ENCODE measurements at regions not wholly inside any gene's neighbourhood (a gene's known extent, or its start where the extent isn't known, plus 50 kb on each side); places are given as distances from the start of the nearest gene placed in this dataset.
"Not testable (repeated sequence)": the region's sequence is repeated elsewhere in the genome, so short reads cannot be mapped to it uniquely, and the experiment has no call there.

DNA sequence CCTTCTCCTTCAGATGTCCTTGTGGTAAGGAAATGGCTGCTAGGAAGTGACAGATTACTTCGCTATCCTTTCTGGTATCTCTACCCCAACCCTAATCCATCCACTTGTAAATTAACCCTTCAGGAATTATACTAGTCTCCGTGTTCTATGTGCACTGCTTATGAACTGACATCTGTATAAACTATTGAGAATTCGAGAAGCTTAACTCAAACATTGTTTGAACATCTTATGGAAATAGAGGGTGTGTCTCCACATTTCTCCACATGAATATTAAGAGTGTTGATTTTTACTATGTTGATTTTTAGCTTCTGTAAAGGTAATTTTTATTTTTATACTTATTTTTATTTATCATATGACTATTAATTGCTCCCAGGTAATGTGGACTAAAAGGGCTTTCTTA, 457.6 kb upstream of the ZNF337 start:
- no peaks in the 10 kb centered on the region for H3K79me2 ChIP-seq (ENCODE audit: low read length)
- H3K4me1 ChIP-seq (ENCODE audit: low read length): no peaks in the 10 kb centered on the region
- H3K9me3 ChIP-seq (ENCODE audit: insufficient read depth, low read length): no peaks in the 10 kb centered on the region
- H2AFZ ChIP-seq (ENCODE audit: low read depth, low read length): no peak overlapping the region
- H3K27me3 ChIP-seq (ENCODE audit: low read depth, low read length): no peaks in the 10 kb centered on the region
- H3K9ac ChIP-seq (ENCODE audit: low read length): no peak overlapping the region
- no peak overlapping the region for H3K27ac ChIP-seq (ENCODE audit: low read length)
- H3K36me3 ChIP-seq (replicated peaks; ENCODE audit: low read depth, low read length): no peaks in the 10 kb centered on the region
- H3K4me3 ChIP-seq (ENCODE audit: low read length): no peak overlapping the region
- H3K4me2 ChIP-seq (ENCODE audit: low read length): no peak overlapping the region
- no peaks in the 10 kb centered on the region for H4K20me1 ChIP-seq (ENCODE audit: insufficient read depth, low read length)
- TF ChIP-seq EZH2phosphoT487 (IDR thresholded peaks at IDR 0.05; ENCODE audit: low read depth): no peak
- TF ChIP-seq, protein P1, sequence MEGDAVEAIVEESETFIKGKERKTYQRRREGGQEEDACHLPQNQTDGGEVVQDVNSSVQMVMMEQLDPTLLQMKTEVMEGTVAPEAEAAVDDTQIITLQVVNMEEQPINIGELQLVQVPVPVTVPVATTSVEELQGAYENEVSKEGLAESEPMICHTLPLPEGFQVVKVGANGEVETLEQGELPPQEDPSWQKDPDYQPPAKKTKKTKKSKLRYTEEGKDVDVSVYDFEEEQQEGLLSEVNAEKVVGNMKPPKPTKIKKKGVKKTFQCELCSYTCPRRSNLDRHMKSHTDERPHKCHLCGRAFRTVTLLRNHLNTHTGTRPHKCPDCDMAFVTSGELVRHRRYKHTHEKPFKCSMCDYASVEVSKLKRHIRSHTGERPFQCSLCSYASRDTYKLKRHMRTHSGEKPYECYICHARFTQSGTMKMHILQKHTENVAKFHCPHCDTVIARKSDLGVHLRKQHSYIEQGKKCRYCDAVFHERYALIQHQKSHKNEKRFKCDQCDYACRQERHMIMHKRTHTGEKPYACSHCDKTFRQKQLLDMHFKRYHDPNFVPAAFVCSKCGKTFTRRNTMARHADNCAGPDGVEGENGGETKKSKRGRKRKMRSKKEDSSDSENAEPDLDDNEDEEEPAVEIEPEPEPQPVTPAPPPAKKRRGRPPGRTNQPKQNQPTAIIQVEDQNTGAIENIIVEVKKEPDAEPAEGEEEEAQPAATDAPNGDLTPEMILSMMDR (IDR thresholded peaks at IDR 0.05; ENCODE audit: low read depth, low read length): no peak

DNA sequence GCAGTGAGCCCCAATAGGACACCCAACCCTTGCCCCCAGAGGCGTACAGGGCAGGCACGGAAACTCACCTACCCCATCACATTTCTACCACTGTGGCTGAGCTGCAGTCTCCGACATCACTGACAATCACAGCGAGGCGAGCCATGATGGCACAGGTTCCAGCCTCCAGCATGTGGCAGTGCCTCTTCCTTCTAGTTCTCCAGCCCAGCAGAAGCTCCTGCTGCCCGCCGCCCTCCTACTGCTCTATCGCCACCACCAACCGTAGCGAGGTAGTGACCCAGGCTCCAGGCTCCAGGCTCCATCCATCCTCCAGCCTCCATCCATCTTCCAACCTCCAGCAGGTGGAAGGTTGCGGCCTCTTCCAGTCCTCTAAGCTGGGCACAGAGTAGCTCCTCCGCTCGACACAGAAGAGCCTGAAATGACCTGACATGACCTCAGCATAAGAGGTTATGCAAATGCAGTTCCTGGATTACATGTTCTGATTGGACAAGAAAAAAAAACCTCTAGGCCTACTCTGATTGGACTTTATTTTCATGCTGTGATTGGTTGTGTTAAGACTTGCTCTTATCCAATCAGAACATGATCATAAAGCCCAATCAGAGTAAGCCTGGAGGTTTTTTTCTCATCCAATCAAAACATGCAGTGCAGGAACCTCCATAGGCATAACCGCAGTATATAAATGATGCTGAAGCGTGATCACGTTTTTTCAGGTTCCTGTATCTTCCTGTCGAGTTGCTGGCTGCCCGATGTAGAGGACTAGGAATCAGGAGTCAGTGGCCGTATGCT, 438.9 kb upstream of the ZNF337 start:
- no peak for TF ChIP-seq EZH2phosphoT487 (IDR thresholded peaks at IDR 0.05; ENCODE audit: low read depth)
- TF ChIP-seq, protein P1 (IDR thresholded peaks at IDR 0.05; ENCODE audit: low read depth, low read length): no peak
- H3K4me2 ChIP-seq (ENCODE audit: low read length): no peak overlapping the region

DNA sequence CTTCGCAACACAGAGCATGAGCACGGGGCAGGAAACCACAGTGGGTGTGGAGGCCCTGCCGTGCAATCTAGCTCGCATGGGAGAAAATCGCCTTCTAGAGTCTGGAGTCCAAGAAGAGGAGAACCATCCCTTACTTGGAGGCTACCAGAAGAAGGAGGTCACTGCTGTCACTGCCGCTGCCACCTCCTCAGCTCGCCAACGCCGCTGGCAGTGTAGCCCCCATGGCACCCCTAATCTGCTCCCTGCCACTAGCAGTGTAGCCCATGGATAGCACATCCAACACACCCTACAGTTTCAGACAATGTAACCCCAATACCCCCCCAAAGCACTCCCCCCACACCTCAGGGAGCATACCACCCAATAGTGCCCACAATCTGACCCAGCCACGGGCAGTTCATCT, 438.0 kb upstream of the ZNF337 start:
- Histone ChIP-seq H2AFZ (ENCODE audit: low read depth, low read length) (no peak overlapping the region), H4K20me1 (ENCODE audit: insufficient read depth, low read length) (no peaks in the 10 kb centered on the region), H3K27ac (ENCODE audit: low read length) (no peak overlapping the region), H3K79me2 (ENCODE audit: low read length) (no peaks in the 10 kb centered on the region), H3K36me3 (replicated peaks; ENCODE audit: low read depth, low read length) (no peaks in the 10 kb centered on the region), H3K4me2 (ENCODE audit: low read length) (no peak overlapping the region), H3K9ac (ENCODE audit: low read length) (no peak overlapping the region), H3K4me1 (ENCODE audit: low read length) (no peaks in the 10 kb centered on the region), H3K9me3 (ENCODE audit: insufficient read depth, low read length) (no peaks in the 10 kb centered on the region), H3K27me3 (ENCODE audit: low read depth, low read length) (no peaks in the 10 kb centered on the region), H3K4me3 (ENCODE audit: low read length) (no peak overlapping the region)
- TF ChIP-seq, protein P1 (IDR thresholded peaks at IDR 0.05; ENCODE audit: low read depth, low read length): no peak
- no peak for TF ChIP-seq EZH2phosphoT487 (IDR thresholded peaks at IDR 0.05; ENCODE audit: low read depth)

More for the DNA sequence above, 438.9 kb upstream of the ZNF337 start:
- Histone ChIP-seq H2AFZ (ENCODE audit: low read depth, low read length) (no peak overlapping the region), H3K4me3 (ENCODE audit: low read length) (no peak overlapping the region), H3K27me3 (ENCODE audit: low read depth, low read length) (no peaks in the 10 kb centered on the region), H3K36me3 (replicated peaks; ENCODE audit: low read depth, low read length) (no peaks in the 10 kb centered on the region), H3K4me1 (ENCODE audit: low read length) (no peaks in the 10 kb centered on the region), H3K9me3 (ENCODE audit: insufficient read depth, low read length) (no peaks in the 10 kb centered on the region), H3K79me2 (ENCODE audit: low read length) (no peaks in the 10 kb centered on the region), H3K9ac (ENCODE audit: low read length) (no peak overlapping the region), H3K27ac (ENCODE audit: low read length) (no peak overlapping the region), H4K20me1 (ENCODE audit: insufficient read depth, low read length) (no peaks in the 10 kb centered on the region)

DNA sequence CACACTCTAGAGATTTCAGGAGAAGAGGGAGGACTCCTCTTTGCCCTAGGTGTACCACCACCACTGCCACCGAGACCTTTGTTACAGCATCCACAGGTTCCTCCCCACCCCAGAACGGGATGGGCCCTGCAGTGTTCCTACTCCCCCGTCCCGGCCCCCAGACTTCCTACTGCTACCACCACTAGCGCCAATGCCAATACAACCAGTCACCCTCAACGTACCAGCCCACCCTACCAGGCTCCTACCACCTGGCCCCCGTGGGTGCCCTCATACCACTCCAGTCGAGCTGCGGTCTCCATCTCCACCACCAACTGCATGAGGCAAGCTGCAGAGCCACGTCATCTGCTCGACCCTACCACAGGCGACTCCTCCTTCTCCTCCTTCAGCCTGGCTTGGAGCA, 437.1 kb upstream of the ZNF337 start:
- H3K9me3 ChIP-seq (ENCODE audit: insufficient read depth, low read length); H2AFZ ChIP-seq (ENCODE audit: low read depth, low read length); H3K27me3 ChIP-seq (ENCODE audit: low read depth, low read length); H3K36me3 ChIP-seq (replicated peaks; ENCODE audit: low read depth, low read length); H3K4me3 ChIP-seq (ENCODE audit: low read length); H3K27ac ChIP-seq (ENCODE audit: low read length); H3K79me2 ChIP-seq (ENCODE audit: low read length); H3K9ac ChIP-seq (ENCODE audit: low read length); H4K20me1 ChIP-seq (ENCODE audit: insufficient read depth, low read length); H3K4me2 ChIP-seq (ENCODE audit: low read length); H3K4me1 ChIP-seq (ENCODE audit: low read length): not testable (repeated sequence)

DNA sequence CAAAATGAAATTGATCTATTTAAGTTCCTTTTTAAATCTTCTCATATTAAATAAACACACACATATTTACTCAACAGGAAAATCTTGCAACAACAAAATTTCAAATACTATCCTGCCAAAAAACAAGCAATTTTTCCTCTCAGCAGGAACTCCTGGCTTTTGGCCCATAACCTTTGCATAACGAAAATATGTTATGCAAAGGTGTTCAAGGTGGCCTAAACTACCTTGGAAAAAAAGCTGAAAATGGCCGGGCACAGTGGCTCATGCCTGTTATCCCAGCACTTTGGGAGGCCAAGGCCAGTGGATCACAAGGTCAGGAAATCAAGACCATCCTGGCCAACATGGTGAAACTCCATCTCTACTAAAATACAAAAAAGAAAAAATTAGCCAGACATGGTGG, 424.3 kb upstream of the ZNF337 start:
- not testable (repeated sequence) for H4K20me1 ChIP-seq (ENCODE audit: insufficient read depth, low read length); H3K79me2 ChIP-seq (ENCODE audit: low read length); H3K4me2 ChIP-seq (ENCODE audit: low read length); H3K4me3 ChIP-seq (ENCODE audit: low read length); H3K27me3 ChIP-seq (ENCODE audit: low read depth, low read length); H2AFZ ChIP-seq (ENCODE audit: low read depth, low read length); H3K27ac ChIP-seq (ENCODE audit: low read length); H3K9me3 ChIP-seq (ENCODE audit: insufficient read depth, low read length); H3K36me3 ChIP-seq (replicated peaks; ENCODE audit: low read depth, low read length); H3K4me1 ChIP-seq (ENCODE audit: low read length); H3K9ac ChIP-seq (ENCODE audit: low read length)

DNA sequence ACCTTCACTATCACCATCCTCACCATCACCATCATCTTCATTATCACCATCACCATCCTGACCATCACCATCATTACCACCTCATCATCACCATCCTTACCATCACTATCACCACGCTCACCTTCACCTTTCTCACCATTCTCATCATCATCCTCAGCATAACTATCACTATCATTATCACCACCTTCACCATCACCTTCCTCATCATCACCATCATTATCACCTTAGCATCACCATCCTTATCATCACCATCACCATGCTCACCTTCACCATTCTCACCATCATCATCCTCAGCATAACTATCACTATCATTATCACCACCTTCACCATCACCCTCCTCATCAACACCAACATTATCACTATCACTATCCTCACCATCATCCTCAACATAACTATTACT, 397.8 kb upstream of the ZNF337 start:
- H3K36me3 ChIP-seq (replicated peaks; ENCODE audit: low read depth, low read length); H3K79me2 ChIP-seq (ENCODE audit: low read length); H3K27ac ChIP-seq (ENCODE audit: low read length); H3K9ac ChIP-seq (ENCODE audit: low read length); H3K27me3 ChIP-seq (ENCODE audit: low read depth, low read length); H3K4me3 ChIP-seq (ENCODE audit: low read length); H3K4me2 ChIP-seq (ENCODE audit: low read length); H4K20me1 ChIP-seq (ENCODE audit: insufficient read depth, low read length); H3K4me1 ChIP-seq (ENCODE audit: low read length); H3K9me3 ChIP-seq (ENCODE audit: insufficient read depth, low read length); H2AFZ ChIP-seq (ENCODE audit: low read depth, low read length): not testable (repeated sequence)

DNA sequence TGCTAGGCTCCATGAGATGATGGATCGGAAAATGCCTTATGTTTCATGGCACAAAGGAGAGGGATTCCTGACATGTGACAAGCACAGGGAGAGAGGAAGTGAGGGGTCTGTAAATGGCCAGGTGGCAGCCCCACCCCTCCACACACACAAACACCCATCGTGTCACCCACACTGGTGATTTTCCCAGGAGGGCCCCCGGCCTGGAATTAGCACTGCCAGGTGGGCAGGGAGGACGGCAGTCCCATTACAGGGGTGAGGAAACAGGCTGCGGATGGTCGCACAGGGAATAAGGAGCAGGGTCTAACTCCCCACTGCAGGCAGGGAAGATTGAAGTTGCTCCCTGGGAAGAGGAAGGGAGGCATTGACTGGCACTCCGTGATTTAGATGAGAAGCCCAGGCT, 395.3 kb upstream of the ZNF337 start:
- not testable (repeated sequence) for H3K9me3 ChIP-seq (ENCODE audit: insufficient read depth, low read length); H3K4me3 ChIP-seq (ENCODE audit: low read length); H3K9ac ChIP-seq (ENCODE audit: low read length); H3K4me1 ChIP-seq (ENCODE audit: low read length); H3K27me3 ChIP-seq (ENCODE audit: low read depth, low read length); H4K20me1 ChIP-seq (ENCODE audit: insufficient read depth, low read length); H3K36me3 ChIP-seq (replicated peaks; ENCODE audit: low read depth, low read length); H3K4me2 ChIP-seq (ENCODE audit: low read length); H2AFZ ChIP-seq (ENCODE audit: low read depth, low read length); H3K79me2 ChIP-seq (ENCODE audit: low read length); H3K27ac ChIP-seq (ENCODE audit: low read length)

Data from OCI-LY3 (cell line).